Endothelial cell of umbilical vein (primary cell): ENCODE measurements at regions not wholly inside any gene's neighbourhood (a gene's known extent, or its start where the extent isn't known, plus 50 kb on each side); places are given as distances from the start of the nearest gene placed in this dataset.

ENCODE experiments used
- BruUV-seq: library from RNA; stranded (reverse); fragments of 400-500 nt; replicated peaks from 2 replicates; lab custom pipeline; 2021; lab: Mats Ljungman, UMichigan
- CTCF ChIA-PET: fragments of 300-600, 350-600 bp; sonication (Branson Sonifier 250); formaldehyde crosslinking; loops from one replicate; lab custom pipeline; 2021; ENCODE audit warnings: antibody characterized with exemption, inconsistent platforms; lab: Charles Lee
- POLR2A ChIA-PET: fragments of 300-600, 350-600 bp; sonication (Branson Sonifier 250); formaldehyde crosslinking; loops from one replicate; lab custom pipeline; 2021; ENCODE audit warnings: antibody characterized with exemption, inconsistent platforms; lab: Charles Lee
- DNase-seq: peaks from one replicate; pipeline ENCODE4 v3.0.0-alpha.2; 2011; ENCODE audit warnings: low read depth, low spot score
- FAIRE-seq: peaks from 2 replicates; lab custom pipeline; 2011; peaks lifted over from hg19 to GRCh38; lab: Jason Lieb, UNC
- H2AFZ ChIP-seq: 2 replicates; pipeline ENCODE4 v1.6.0; 2012; ENCODE audit warnings: low read depth, low read length, control low read depth, inconsistent platforms
- H3K27ac ChIP-seq: 2 replicates; pipeline ENCODE4 v1.5.1; 2011; ENCODE audit warnings: low read depth, mild to moderate bottlenecking, control low read depth, low read length, moderate library complexity; ENCODE audit not compliant: insufficient read depth
- H3K27me3 ChIP-seq, 2 experiments: 2 replicates each; pipeline versions ENCODE4 v1.6.0 to v1.6.1; 2011; ENCODE audit warnings: low read length in 2 of 2, mixed read lengths in 1 of 2; ENCODE audit not compliant: control insufficient read depth in 2 of 2, insufficient read depth in 2 of 2
- H3K36me3 ChIP-seq, 2 experiments: 2 replicates in 1 of 2; 3 replicates in 1 of 2; pipeline ENCODE4 v1.5.1; 2011; ENCODE audit warnings: low read length in 2 of 2, mild to moderate bottlenecking in 1 of 2, moderate library complexity in 1 of 2; ENCODE audit not compliant: control insufficient read depth in 2 of 2, insufficient read depth in 2 of 2; ENCODE audit errors: extremely low read depth in 1 of 2
- H3K4me1 ChIP-seq: 3 replicates; pipeline ENCODE4 v1.5.1; 2011; ENCODE audit warnings: mild to moderate bottlenecking, low read length; ENCODE audit not compliant: control insufficient read depth, insufficient read depth; ENCODE audit errors: extremely low read depth
- H3K4me2 ChIP-seq: 2 replicates; pipeline ENCODE4 v1.6.1; 2011; ENCODE audit warnings: low read length, control low read depth, mixed read lengths; ENCODE audit not compliant: insufficient read depth
- H3K4me3 ChIP-seq, 3 experiments: fragments of 200-600 bp in 1 of 3; sonication (generic), shearing (Covaris generic) in 1 of 3; replicated peaks in 1 of 3; 2 replicates each; pipeline ENCODE4 v1.5.1; 2011 to 2016; ENCODE audit warnings: control low read depth in 3 of 3, low read length in 3 of 3, mild to moderate bottlenecking in 2 of 3, inconsistent platforms in 1 of 3, low read depth in 1 of 3, moderate library complexity in 1 of 3; ENCODE audit not compliant: insufficient read depth in 1 of 3
- H3K79me2 ChIP-seq: 2 replicates; pipeline ENCODE4 v1.6.0; 2012; ENCODE audit warnings: low read length, inconsistent platforms; ENCODE audit not compliant: control insufficient read depth, insufficient read depth
- H3K9ac ChIP-seq: replicated peaks from 2 replicates; pipeline ENCODE3; 2011; ENCODE audit warnings: low read length, control low read depth; ENCODE audit not compliant: insufficient read depth; ENCODE audit errors: extremely low read depth
- H3K9me1 ChIP-seq: replicated peaks from 3 replicates; pipeline ENCODE4 v1.6.0; 2011; ENCODE audit warnings: mild to moderate bottlenecking, low read length; ENCODE audit not compliant: control insufficient read depth, insufficient read depth; ENCODE audit errors: extremely low read depth
- H3K9me3 ChIP-seq: replicated peaks from 2 replicates; pipeline ENCODE4 v1.5.1; 2012; ENCODE audit warnings: low read length, inconsistent platforms; ENCODE audit not compliant: control insufficient read depth, insufficient read depth
- H4K20me1 ChIP-seq: replicated peaks from 2 replicates; pipeline ENCODE3; 2011; ENCODE audit warnings: mild to moderate bottlenecking, low read length; ENCODE audit not compliant: control insufficient read depth, insufficient read depth; ENCODE audit errors: extremely low read depth
- EZH2 ChIP-seq: IDR thresholded peaks from 2 replicates; pipeline ENCODE4 v1.6.1; 2012; ENCODE audit warnings: borderline replicate concordance, low read depth, mild to moderate bottlenecking, moderate library complexity, low read length, inconsistent platforms; ENCODE audit not compliant: severe bottlenecking
- FOS ChIP-seq: IDR thresholded peaks from 2 replicates; pipeline ENCODE4 v1.6.1; 2011; ENCODE audit warnings: mild to moderate bottlenecking, low read length, moderate library complexity, borderline replicate concordance; ENCODE audit not compliant: insufficient read depth
- GATA2 ChIP-seq: IDR thresholded peaks from 2 replicates; pipeline ENCODE4 v1.7.0; 2011; ENCODE audit warnings: low read depth, mild to moderate bottlenecking, moderate library complexity, mixed read lengths, low read length; ENCODE audit not compliant: insufficient read length, insufficient read depth
- MYC ChIP-seq: IDR thresholded peaks from one replicate; pipeline ENCODE4 v1.6.1; 2011; ENCODE audit warnings: mild to moderate bottlenecking, low read depth, low read length
- POLR2A ChIP-seq: IDR thresholded peaks from 2 replicates; pipeline ENCODE4 v1.6.1; 2012; ENCODE audit warnings: low read depth, mild to moderate bottlenecking, control low read depth, low read length
- POLR2AphosphoS5 ChIP-seq: IDR thresholded peaks from 2 replicates; pipeline ENCODE4 v1.6.1; 2012; ENCODE audit warnings: low read depth, mild to moderate bottlenecking, control low read depth, low read length, moderate library complexity; ENCODE audit not compliant: insufficient read depth
- dilution Hi-C: fragments of 300-500 bp; cut with MboI; formaldehyde crosslinking; loops from one replicate; pipeline ENCODE4 v1.15.0; 2019; ENCODE audit warnings: low sequenced_read_pairs; ENCODE audit not compliant: extremely low pct_ligation_motif_present
- intact Hi-C: fragments of 100-400 bp; cut with micrococcal nuclease; formaldehyde crosslinking; loops from one replicate; pipeline ENCODE4 v1.10.0; 2022
- TF ChIP-seq, protein P1 (sequence below): IDR thresholded peaks from 2 replicates; pipeline ENCODE4 v1.6.1; 2011; ENCODE audit not compliant: insufficient read depth, insufficient read length
- TF ChIP-seq, protein P2 (sequence below), 2 donors: IDR thresholded peaks; 1 replicate in 1 of 2; 2 replicates in 1 of 2; pipeline ENCODE4 v1.5.1; 2011; ENCODE audit warnings: low read length in 2 of 2, mild to moderate bottlenecking in 2 of 2, moderate library complexity in 2 of 2, control low read depth in 1 of 2, inconsistent platforms in 1 of 2, low read depth in 1 of 2; ENCODE audit not compliant: insufficient read depth in 1 of 2; ENCODE audit errors: extremely low read depth in 1 of 2

DNA sequence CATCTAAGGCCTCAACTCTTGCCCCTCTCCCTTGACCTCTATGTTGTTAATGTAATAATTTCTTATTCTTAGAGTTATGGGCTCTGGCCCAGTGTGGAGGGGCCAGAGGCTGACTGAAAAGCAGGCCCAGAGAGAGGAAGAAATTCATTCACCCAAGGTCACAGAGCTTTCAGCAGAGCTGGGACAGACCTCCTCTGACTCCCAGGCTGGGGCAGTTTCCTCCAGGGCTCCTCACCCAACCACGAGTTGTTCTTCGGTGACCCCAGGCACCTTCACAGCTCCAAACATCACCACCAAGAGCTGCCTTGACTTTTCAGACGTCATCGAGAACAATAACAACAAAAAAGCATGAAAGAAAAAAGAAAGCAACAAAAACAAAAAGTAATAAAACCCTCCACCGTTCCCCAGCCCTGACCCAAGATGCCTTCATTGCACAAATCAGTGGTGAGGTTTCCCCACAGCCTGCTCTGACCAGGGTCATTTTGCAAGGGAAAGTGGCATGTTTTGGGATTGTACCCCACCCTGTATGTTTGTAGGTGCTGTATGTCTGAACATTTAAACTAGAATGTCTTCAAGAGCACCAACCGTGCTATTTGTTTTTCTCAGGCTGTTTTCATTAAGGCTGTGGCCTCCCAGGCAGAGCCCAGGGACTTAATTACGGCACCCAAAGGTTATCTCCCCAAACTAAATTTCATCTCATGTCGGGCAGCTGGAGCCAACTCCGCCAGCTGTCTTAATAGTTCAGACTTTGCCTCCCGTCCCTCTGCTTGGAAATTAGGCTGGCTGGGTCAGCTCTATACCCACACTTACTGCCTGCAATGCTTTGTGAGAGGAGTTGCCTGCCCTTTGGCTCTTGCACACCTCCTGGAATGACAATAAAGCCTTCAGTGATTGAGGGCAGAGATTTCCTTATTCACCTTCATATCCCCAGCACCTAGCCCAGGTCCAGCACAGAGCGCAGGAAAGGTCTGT lies 173.8 kb downstream of the RPLP1 start:
- no peaks in the 10 kb centered on the region for H3K36me3 ChIP-seq
- dilution Hi-C loops = no loop called here
- no peak overlapping the region for H3K27ac ChIP-seq
- POLR2A ChIA-PET = no interaction called here
- CTCF ChIA-PET = interaction anchor here (1.7 kb wide), 1 partner anchor 10 kb away, joined by 3 read pairs; no protein-coding TSS in a partner anchor
- FAIRE-seq (no peak), DNase-seq (no peak)
- no peak overlapping the region for H3K4me3 ChIP-seq
- BruUV-seq = no TSS peak
- no peaks in the 10 kb centered on the region for H3K79me2 ChIP-seq
- H3K9me1 ChIP-seq = no peaks in the 10 kb centered on the region
- TF ChIP-seq, protein P1, sequence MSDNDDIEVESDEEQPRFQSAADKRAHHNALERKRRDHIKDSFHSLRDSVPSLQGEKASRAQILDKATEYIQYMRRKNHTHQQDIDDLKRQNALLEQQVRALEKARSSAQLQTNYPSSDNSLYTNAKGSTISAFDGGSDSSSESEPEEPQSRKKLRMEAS = no peak
- TF ChIP-seq MYC (no peak), EZH2 (no peak), GATA2 (no peak), POLR2A (no peak), FOS (no peak), POLR2AphosphoS5 (no peak)
- TF ChIP-seq, protein P2, sequence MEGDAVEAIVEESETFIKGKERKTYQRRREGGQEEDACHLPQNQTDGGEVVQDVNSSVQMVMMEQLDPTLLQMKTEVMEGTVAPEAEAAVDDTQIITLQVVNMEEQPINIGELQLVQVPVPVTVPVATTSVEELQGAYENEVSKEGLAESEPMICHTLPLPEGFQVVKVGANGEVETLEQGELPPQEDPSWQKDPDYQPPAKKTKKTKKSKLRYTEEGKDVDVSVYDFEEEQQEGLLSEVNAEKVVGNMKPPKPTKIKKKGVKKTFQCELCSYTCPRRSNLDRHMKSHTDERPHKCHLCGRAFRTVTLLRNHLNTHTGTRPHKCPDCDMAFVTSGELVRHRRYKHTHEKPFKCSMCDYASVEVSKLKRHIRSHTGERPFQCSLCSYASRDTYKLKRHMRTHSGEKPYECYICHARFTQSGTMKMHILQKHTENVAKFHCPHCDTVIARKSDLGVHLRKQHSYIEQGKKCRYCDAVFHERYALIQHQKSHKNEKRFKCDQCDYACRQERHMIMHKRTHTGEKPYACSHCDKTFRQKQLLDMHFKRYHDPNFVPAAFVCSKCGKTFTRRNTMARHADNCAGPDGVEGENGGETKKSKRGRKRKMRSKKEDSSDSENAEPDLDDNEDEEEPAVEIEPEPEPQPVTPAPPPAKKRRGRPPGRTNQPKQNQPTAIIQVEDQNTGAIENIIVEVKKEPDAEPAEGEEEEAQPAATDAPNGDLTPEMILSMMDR (IDR thresholded peaks at IDR 0.05; ENCODE audit: extremely low read depth in 1 of 2, insufficient read depth in 1 of 2, low read depth in 1 of 2, low read length in 2 of 2) = no peak
- no peaks in the 10 kb centered on the region for H3K9me3 ChIP-seq
- no peak overlapping the region for H3K9ac ChIP-seq
- H3K4me2 ChIP-seq = no peak overlapping the region
- no peaks in the 10 kb centered on the region for H3K4me1 ChIP-seq
- H4K20me1 ChIP-seq = no peaks in the 10 kb centered on the region
- H2AFZ ChIP-seq = no peak overlapping the region
- no peaks in the 10 kb centered on the region for H3K27me3 ChIP-seq
- intact Hi-C loops = no loop called here
